SK-N-SH treated with all-trans-retinoic acid at 6 μM for 48 hours (cell line): ENCODE measurements at regions not wholly inside any gene's neighbourhood (a gene's known extent, or its start where the extent isn't known, plus 50 kb on each side); places are given as distances from the start of the nearest gene placed in this dataset.

Experiments used
- ATAC-seq: fragments of 200-7000 bp; cut with Tn5 transposase; 3 replicates; pipeline ENCODE4 v1.9.1; 2020; ENCODE audit warnings: mild to moderate bottlenecking, moderate library complexity
- ARNTL ChIP-seq: fragments of 450-650 bp; formaldehyde crosslinking; IDR thresholded peaks from 2 replicates; pipeline ENCODE4 v1.5.0; 2020; ENCODE audit warnings: low read depth, mild to moderate bottlenecking, moderate library complexity, borderline replicate concordance
- GLIS3 ChIP-seq: fragments of 250-450 bp; sonication (Bioruptor Pico); IDR thresholded peaks from 2 replicates; pipeline ENCODE4 v1.5.0; 2020; ENCODE audit warnings: mild to moderate bottlenecking, moderate library complexity
- ISL1 ChIP-seq: fragments of 250-450 bp; sonication (Bioruptor Pico); IDR thresholded peaks from 2 replicates; pipeline ENCODE4 v2.1.2; 2022; ENCODE audit warnings: mild to moderate bottlenecking, moderate library complexity
- OSR1 ChIP-seq: fragments of 250-450 bp; sonication (Bioruptor Pico); IDR thresholded peaks from 2 replicates; pipeline ENCODE4 v1.8.0; 2022; ENCODE audit warnings: moderate library complexity, mild to moderate bottlenecking, inconsistent platforms
- PPARA ChIP-seq: fragments of 250-450 bp; sonication (Bioruptor Pico); IDR thresholded peaks from 2 replicates; pipeline ENCODE4 v1.5.0; 2020; ENCODE audit warnings: mild to moderate bottlenecking, borderline replicate concordance
- SNAI2 ChIP-seq: fragments of 250-450 bp; sonication (Bioruptor Pico); IDR thresholded peaks from 2 replicates; pipeline ENCODE4 v1.5.0; 2020; ENCODE audit warnings: mild to moderate bottlenecking, moderate library complexity
- TCF4 ChIP-seq: fragments of 250-450 bp; sonication (Bioruptor Pico); IDR thresholded peaks from 2 replicates; pipeline ENCODE4 v1.8.0; 2021; ENCODE audit warnings: mild to moderate bottlenecking, moderate library complexity, borderline replicate concordance
- TOX ChIP-seq: fragments of 250-450 bp; sonication (Bioruptor Pico); IDR thresholded peaks from 2 replicates; pipeline ENCODE4 v1.8.0; 2021; ENCODE audit warnings: mild to moderate bottlenecking, moderate library complexity, borderline replicate concordance
- ZC3H10 ChIP-seq: fragments of 250-450 bp; sonication (Bioruptor Pico); IDR thresholded peaks from 2 replicates; pipeline ENCODE4 v1.5.1; 2021; ENCODE audit warnings: mild to moderate bottlenecking, moderate library complexity
- ZFP3 ChIP-seq: fragments of 250-450 bp; sonication (Bioruptor Pico); IDR thresholded peaks from 2 replicates; pipeline ENCODE4 v1.5.0; 2020; ENCODE audit warnings: mild to moderate bottlenecking, moderate library complexity
- ZFP30 ChIP-seq: fragments of 450-650 bp; formaldehyde crosslinking; IDR thresholded peaks from 2 replicates; pipeline ENCODE4 v1.5.0; 2022; ENCODE audit warnings: mild to moderate bottlenecking, moderate library complexity
- ZNF565 ChIP-seq: fragments of 450-650 bp; formaldehyde crosslinking; conservative IDR thresholded peaks from 2 replicates; pipeline ENCODE4 v1.5.0; 2020; ENCODE audit warnings: low read depth, mild to moderate bottlenecking, moderate library complexity
- ZNF70 ChIP-seq: fragments of 450-650 bp; formaldehyde crosslinking; IDR thresholded peaks from 2 replicates; pipeline ENCODE4 v1.5.0; 2020; ENCODE audit warnings: mild to moderate bottlenecking, moderate library complexity
- ZNF8 ChIP-seq: fragments of 450-650 bp; formaldehyde crosslinking; IDR thresholded peaks from 2 replicates; pipeline ENCODE4 v1.5.0; 2020; ENCODE audit warnings: mild to moderate bottlenecking, moderate library complexity
- TF ChIP-seq, protein P1 (sequence below): fragments of 250-450 bp; sonication (Bioruptor Pico); IDR thresholded peaks from 2 replicates; pipeline ENCODE4 v1.8.0; 2020; ENCODE audit warnings: mild to moderate bottlenecking, moderate library complexity, borderline replicate concordance
- TF ChIP-seq, protein P2 (sequence below): fragments of 250-450 bp; sonication (Bioruptor Pico); IDR thresholded peaks from 2 replicates; pipeline ENCODE4 v1.8.0; 2021; ENCODE audit warnings: low read depth, mild to moderate bottlenecking, moderate library complexity, borderline replicate concordance
- TF ChIP-seq, protein P3 (sequence below): fragments of 250-450 bp; sonication (Bioruptor Pico); IDR thresholded peaks from 2 replicates; pipeline ENCODE4 v1.5.1; 2021; ENCODE audit warnings: mild to moderate bottlenecking, moderate library complexity
- TF ChIP-seq, protein P4 (sequence below): fragments of 250-450 bp; sonication (Bioruptor Pico); IDR thresholded peaks from 2 replicates; pipeline ENCODE4 v1.5.0; 2020; ENCODE audit warnings: mild to moderate bottlenecking, moderate library complexity

DNA sequence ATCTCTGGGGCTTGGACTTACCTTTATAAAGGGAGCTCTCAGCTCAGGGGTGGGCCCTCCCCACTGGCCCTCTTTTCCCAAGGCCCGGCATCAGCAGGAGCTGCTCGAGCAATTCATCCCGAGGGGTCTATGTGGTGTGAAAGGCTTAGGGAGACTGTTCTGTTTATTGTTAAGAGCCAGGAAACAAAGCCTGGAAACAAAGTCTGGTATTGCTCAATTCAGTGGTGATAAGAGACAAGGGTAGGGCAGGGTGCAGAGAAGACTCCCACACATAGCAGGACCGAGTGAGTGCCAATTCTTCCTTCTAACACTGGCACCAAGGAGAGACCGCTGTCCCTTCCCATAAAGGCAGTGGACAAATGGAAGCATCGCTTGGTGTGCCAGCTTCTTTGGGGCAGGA is 750.7 kb downstream of the KCNJ18 start:
- TF ChIP-seq, protein P1, sequence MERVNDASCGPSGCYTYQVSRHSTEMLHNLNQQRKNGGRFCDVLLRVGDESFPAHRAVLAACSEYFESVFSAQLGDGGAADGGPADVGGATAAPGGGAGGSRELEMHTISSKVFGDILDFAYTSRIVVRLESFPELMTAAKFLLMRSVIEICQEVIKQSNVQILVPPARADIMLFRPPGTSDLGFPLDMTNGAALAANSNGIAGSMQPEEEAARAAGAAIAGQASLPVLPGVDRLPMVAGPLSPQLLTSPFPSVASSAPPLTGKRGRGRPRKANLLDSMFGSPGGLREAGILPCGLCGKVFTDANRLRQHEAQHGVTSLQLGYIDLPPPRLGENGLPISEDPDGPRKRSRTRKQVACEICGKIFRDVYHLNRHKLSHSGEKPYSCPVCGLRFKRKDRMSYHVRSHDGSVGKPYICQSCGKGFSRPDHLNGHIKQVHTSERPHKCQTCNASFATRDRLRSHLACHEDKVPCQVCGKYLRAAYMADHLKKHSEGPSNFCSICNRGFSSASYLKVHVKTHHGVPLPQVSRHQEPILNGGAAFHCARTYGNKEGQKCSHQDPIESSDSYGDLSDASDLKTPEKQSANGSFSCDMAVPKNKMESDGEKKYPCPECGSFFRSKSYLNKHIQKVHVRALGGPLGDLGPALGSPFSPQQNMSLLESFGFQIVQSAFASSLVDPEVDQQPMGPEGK (CRISPR knock-in tag) = no peak
- no peak for TF ChIP-seq ZFP3 (CRISPR knock-in tag)
- no peak for ATAC-seq

DNA sequence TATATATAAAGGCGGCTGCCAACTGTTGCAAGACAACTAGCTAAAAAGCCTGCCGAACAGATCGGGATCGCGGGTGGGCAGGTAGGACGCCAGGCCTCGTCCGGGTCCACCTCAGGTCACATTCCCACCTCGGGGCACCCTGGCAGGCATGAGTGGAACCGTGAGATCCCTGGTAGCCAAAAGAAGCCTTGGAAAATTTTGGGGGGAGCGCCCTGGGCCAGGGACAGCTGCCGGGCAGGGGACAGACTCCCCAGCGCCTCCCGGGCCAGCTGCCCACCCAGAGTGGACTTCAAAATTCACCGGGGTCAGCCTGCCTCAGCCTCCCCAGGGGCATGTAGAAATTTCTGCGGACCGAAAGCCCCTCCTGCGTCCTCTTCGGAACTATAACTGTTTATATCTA is 760.9 kb downstream of the KCNJ18 start:
- TF ChIP-seq PPARA (no peak), GLIS3 (no peak), TOX (CRISPR knock-in tag) (no peak), SNAI2 (CRISPR knock-in tag) (no peak), ZFP3 (CRISPR knock-in tag) (no peak), ISL1 (CRISPR knock-in tag) (no peak), TCF4 (CRISPR knock-in tag) (no peak), ZNF70 (no peak), OSR1 (no peak), ARNTL (no peak), ZFP30 (CRISPR knock-in tag) (no peak)
- TF ChIP-seq, protein P2, sequence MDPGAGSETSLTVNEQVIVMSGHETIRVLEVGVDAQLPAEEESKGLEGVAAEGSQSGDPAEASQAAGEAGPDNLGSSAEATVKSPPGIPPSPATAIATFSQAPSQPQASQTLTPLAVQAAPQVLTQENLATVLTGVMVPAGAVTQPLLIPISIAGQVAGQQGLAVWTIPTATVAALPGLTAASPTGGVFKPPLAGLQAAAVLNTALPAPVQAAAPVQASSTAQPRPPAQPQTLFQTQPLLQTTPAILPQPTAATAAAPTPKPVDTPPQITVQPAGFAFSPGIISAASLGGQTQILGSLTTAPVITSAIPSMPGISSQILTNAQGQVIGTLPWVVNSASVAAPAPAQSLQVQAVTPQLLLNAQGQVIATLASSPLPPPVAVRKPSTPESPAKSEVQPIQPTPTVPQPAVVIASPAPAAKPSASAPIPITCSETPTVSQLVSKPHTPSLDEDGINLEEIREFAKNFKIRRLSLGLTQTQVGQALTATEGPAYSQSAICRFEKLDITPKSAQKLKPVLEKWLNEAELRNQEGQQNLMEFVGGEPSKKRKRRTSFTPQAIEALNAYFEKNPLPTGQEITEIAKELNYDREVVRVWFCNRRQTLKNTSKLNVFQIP (CRISPR knock-in tag) = no peak
- TF ChIP-seq, protein P1 (CRISPR knock-in tag) = no peak
- TF ChIP-seq, protein P3, sequence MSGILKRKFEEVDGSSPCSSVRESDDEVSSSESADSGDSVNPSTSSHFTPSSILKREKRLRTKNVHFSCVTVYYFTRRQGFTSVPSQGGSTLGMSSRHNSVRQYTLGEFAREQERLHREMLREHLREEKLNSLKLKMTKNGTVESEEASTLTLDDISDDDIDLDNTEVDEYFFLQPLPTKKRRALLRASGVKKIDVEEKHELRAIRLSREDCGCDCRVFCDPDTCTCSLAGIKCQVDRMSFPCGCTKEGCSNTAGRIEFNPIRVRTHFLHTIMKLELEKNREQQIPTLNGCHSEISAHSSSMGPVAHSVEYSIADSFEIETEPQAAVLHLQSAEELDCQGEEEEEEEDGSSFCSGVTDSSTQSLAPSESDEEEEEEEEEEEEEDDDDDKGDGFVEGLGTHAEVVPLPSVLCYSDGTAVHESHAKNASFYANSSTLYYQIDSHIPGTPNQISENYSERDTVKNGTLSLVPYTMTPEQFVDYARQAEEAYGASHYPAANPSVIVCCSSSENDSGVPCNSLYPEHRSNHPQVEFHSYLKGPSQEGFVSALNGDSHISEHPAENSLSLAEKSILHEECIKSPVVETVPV = no peak
- TF ChIP-seq, protein P4, sequence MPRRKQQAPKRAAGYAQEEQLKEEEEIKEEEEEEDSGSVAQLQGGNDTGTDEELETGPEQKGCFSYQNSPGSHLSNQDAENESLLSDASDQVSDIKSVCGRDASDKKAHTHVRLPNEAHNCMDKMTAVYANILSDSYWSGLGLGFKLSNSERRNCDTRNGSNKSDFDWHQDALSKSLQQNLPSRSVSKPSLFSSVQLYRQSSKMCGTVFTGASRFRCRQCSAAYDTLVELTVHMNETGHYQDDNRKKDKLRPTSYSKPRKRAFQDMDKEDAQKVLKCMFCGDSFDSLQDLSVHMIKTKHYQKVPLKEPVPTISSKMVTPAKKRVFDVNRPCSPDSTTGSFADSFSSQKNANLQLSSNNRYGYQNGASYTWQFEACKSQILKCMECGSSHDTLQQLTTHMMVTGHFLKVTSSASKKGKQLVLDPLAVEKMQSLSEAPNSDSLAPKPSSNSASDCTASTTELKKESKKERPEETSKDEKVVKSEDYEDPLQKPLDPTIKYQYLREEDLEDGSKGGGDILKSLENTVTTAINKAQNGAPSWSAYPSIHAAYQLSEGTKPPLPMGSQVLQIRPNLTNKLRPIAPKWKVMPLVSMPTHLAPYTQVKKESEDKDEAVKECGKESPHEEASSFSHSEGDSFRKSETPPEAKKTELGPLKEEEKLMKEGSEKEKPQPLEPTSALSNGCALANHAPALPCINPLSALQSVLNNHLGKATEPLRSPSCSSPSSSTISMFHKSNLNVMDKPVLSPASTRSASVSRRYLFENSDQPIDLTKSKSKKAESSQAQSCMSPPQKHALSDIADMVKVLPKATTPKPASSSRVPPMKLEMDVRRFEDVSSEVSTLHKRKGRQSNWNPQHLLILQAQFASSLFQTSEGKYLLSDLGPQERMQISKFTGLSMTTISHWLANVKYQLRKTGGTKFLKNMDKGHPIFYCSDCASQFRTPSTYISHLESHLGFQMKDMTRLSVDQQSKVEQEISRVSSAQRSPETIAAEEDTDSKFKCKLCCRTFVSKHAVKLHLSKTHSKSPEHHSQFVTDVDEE (CRISPR knock-in tag) = no peak
- TF ChIP-seq, all 23 proteins: peak for 0
- ATAC-seq = no peak

GRCh38 chr17:22454070-22454999 is 762.0 kb downstream of the KCNJ18 start:
- peak; percentile 92 for ATAC-seq
- no peak for TF ChIP-seq ZNF8 (CRISPR knock-in tag)
- no peak for TF ChIP-seq SNAI2 (CRISPR knock-in tag)
- no peak for TF ChIP-seq ARNTL
- no peak for TF ChIP-seq TOX (CRISPR knock-in tag)
- TF ChIP-seq ZFP3 (CRISPR knock-in tag) = no peak
- TF ChIP-seq ZC3H10 (CRISPR knock-in tag) = no peak
- no peak for TF ChIP-seq ZNF565
- no peak for TF ChIP-seq GLIS3
- TF ChIP-seq, protein P2 (CRISPR knock-in tag) = no peak
- no peak for TF ChIP-seq TCF4 (CRISPR knock-in tag)
